Fibroblast of lung (primary cell): ENCODE measurements at regions not wholly inside any gene's neighbourhood (a gene's known extent, or its start where the extent isn't known, plus 50 kb on each side); places are given as distances from the start of the nearest gene placed in this dataset.

Source experiments
- DNase-seq, 2 donors: peaks; one replicate each; pipeline versions ENCODE4 v3.0.0 to v3.0.0-alpha.2; 2010; ENCODE audit warnings: low read depth in 2 of 2
- H2AFZ ChIP-seq: 2 replicates; pipeline ENCODE4 v1.5.1; 2012; ENCODE audit warnings: low read length, control low read depth, inconsistent platforms
- H3K27ac ChIP-seq: 2 replicates; pipeline ENCODE4 v1.5.1; 2011; ENCODE audit warnings: low read length, control low read depth; ENCODE audit not compliant: insufficient read depth
- H3K27me3 ChIP-seq: 2 replicates; pipeline ENCODE4 v1.5.1; 2011; ENCODE audit warnings: mild to moderate bottlenecking, low read length; ENCODE audit not compliant: control insufficient read depth, insufficient read depth
- H3K36me3 ChIP-seq: 2 replicates; pipeline ENCODE4 v1.5.1; 2011; ENCODE audit warnings: low read length; ENCODE audit not compliant: control insufficient read depth, insufficient read depth
- H3K4me1 ChIP-seq: 2 replicates; pipeline ENCODE4 v1.5.1; 2011; ENCODE audit warnings: low read length; ENCODE audit not compliant: control insufficient read depth, insufficient read depth; ENCODE audit errors: extremely low read depth
- H3K4me2 ChIP-seq: 2 replicates; pipeline ENCODE4 v1.5.1; 2011; ENCODE audit warnings: low read length, control low read depth; ENCODE audit not compliant: insufficient read depth; ENCODE audit errors: extremely low read depth
- H3K4me3 ChIP-seq, 4 experiments: fragments of 200-600 bp in 1 of 4; sonication (generic) in 1 of 4; replicated peaks in 1 of 4; 2 replicates each; pipeline ENCODE4 v1.5.1; 2011 to 2016; ENCODE audit warnings: low read length in 4 of 4, low read depth in 3 of 4, mild to moderate bottlenecking in 3 of 4, control low read depth in 2 of 4, inconsistent platforms in 1 of 4, mixed read lengths in 1 of 4; ENCODE audit not compliant: insufficient read depth in 1 of 4; ENCODE audit errors: control extremely low read depth in 1 of 4
- H3K79me2 ChIP-seq: 2 replicates; pipeline ENCODE4 v1.5.1; 2012; ENCODE audit warnings: mild to moderate bottlenecking, low read length, inconsistent platforms; ENCODE audit not compliant: control insufficient read depth, insufficient read depth
- H3K9ac ChIP-seq: 2 replicates; pipeline ENCODE4 v1.5.1; 2011; ENCODE audit warnings: mild to moderate bottlenecking, low read length, control low read depth; ENCODE audit not compliant: insufficient read depth
- H3K9me3 ChIP-seq: 2 replicates; pipeline ENCODE4 v1.5.1; 2012; ENCODE audit warnings: low read depth, low read length; ENCODE audit not compliant: control insufficient read depth, insufficient read depth
- H4K20me1 ChIP-seq: 2 replicates; pipeline ENCODE4 v1.5.1; 2011; ENCODE audit warnings: low read length; ENCODE audit not compliant: control insufficient read depth, insufficient read depth; ENCODE audit errors: extremely low read depth
- EZH2 ChIP-seq: IDR thresholded peaks from 2 replicates; pipeline ENCODE4 v1.5.1; 2012; ENCODE audit warnings: low read length, control low read depth, mild to moderate bottlenecking; ENCODE audit errors: missing control alignments
- TF ChIP-seq, protein P1 (sequence below), 2 donors: IDR thresholded peaks in 1 of 2; conservative IDR thresholded peaks in 1 of 2; 1 replicate in 1 of 2; 2 replicates in 1 of 2; pipeline ENCODE4 v1.5.1; 2011 to 2012; ENCODE audit warnings: low read length in 2 of 2, control low read depth in 1 of 2, inconsistent platforms in 1 of 2, low read depth in 1 of 2, mild to moderate bottlenecking in 1 of 2

GRCh38 chr13:97554496-97554895 is 120.5 kb downstream of the RAP2A start:
- H3K27me3 ChIP-seq, result no peaks in the 10 kb centered on the region
- no peak overlapping the region for H3K4me3 ChIP-seq
- no peaks in the 10 kb centered on the region for H3K36me3 ChIP-seq
- H3K9ac ChIP-seq, result no peak overlapping the region
- TF ChIP-seq EZH2, result no peak
- no peaks in the 10 kb centered on the region for H4K20me1 ChIP-seq
- H3K79me2 ChIP-seq, result no peaks in the 10 kb centered on the region
- no peak for DNase-seq
- H3K9me3 ChIP-seq, result no peaks in the 10 kb centered on the region
- H2AFZ ChIP-seq, result no peak overlapping the region
- H3K4me2 ChIP-seq, result no peak overlapping the region
- H3K27ac ChIP-seq, result no peak overlapping the region
- no peaks in the 10 kb centered on the region for H3K4me1 ChIP-seq

GRCh38 chr13:97555034-97555433 is 121.1 kb downstream of the RAP2A start:
- no peaks in the 10 kb centered on the region for H3K79me2 ChIP-seq

GRCh38 chr13:97559030-97559429 is 125.1 kb downstream of the RAP2A start:
- H4K20me1 ChIP-seq, result no peaks in the 10 kb centered on the region
- DNase-seq, result no peak

More at GRCh38 chr13:97555034-97555433, 121.1 kb downstream of the RAP2A start:
- Histone ChIP-seq H3K36me3 (no peaks in the 10 kb centered on the region), H3K9ac (no peak overlapping the region), H3K27ac (no peak overlapping the region), H3K4me3 (no peak overlapping the region), H3K9me3 (no peaks in the 10 kb centered on the region), H2AFZ (no peak overlapping the region), H4K20me1 (no peaks in the 10 kb centered on the region), H3K4me2 (no peak overlapping the region), H3K27me3 (no peaks in the 10 kb centered on the region), H3K4me1 (no peaks in the 10 kb centered on the region)
- no peak for DNase-seq
- TF ChIP-seq, protein P1, sequence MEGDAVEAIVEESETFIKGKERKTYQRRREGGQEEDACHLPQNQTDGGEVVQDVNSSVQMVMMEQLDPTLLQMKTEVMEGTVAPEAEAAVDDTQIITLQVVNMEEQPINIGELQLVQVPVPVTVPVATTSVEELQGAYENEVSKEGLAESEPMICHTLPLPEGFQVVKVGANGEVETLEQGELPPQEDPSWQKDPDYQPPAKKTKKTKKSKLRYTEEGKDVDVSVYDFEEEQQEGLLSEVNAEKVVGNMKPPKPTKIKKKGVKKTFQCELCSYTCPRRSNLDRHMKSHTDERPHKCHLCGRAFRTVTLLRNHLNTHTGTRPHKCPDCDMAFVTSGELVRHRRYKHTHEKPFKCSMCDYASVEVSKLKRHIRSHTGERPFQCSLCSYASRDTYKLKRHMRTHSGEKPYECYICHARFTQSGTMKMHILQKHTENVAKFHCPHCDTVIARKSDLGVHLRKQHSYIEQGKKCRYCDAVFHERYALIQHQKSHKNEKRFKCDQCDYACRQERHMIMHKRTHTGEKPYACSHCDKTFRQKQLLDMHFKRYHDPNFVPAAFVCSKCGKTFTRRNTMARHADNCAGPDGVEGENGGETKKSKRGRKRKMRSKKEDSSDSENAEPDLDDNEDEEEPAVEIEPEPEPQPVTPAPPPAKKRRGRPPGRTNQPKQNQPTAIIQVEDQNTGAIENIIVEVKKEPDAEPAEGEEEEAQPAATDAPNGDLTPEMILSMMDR (conservative IDR thresholded peaks at IDR 0.05 in 1 of 2, IDR thresholded peaks at IDR 0.05 in 1 of 2; ENCODE audit: low read depth in 1 of 2, low read length in 2 of 2), result no peak
- no peak for TF ChIP-seq EZH2

More at GRCh38 chr13:97559030-97559429, 125.1 kb downstream of the RAP2A start:
- TF ChIP-seq, protein P1 (conservative IDR thresholded peaks at IDR 0.05 in 1 of 2, IDR thresholded peaks at IDR 0.05 in 1 of 2; ENCODE audit: low read depth in 1 of 2, low read length in 2 of 2), result no peak
- TF ChIP-seq EZH2, result no peak
- H3K9me3 ChIP-seq, result no peaks in the 10 kb centered on the region
- H3K4me1 ChIP-seq, result no peaks in the 10 kb centered on the region
- H3K9ac ChIP-seq, result no peak overlapping the region
- H2AFZ ChIP-seq, result no peak overlapping the region
- no peak overlapping the region for H3K4me3 ChIP-seq
- no peaks in the 10 kb centered on the region for H3K36me3 ChIP-seq
- no peak overlapping the region for H3K27ac ChIP-seq
- H3K27me3 ChIP-seq, result no peaks in the 10 kb centered on the region
- H3K79me2 ChIP-seq, result no peaks in the 10 kb centered on the region
- no peak overlapping the region for H3K4me2 ChIP-seq
